HCT116 (cell line): ENCODE measurements at regions not wholly inside any gene's neighbourhood (a gene's known extent, or its start where the extent isn't known, plus 50 kb on each side); places are given as distances from the start of the nearest gene placed in this dataset.

Experiments used
- ATAC-seq: fragments of 200-7000 bp; cut with Tn5 transposase; 2 replicates; pipeline ENCODE4 v1.9.1; 2020; ENCODE audit warnings: mild to moderate bottlenecking, moderate library complexity
- BruUV-seq: library from RNA; stranded (reverse); fragments of 400-500 nt; replicated peaks from 2 replicates; lab custom pipeline; 2021; lab: Mats Ljungman, UMichigan
- CTCF ChIA-PET: fragments of 300-600 bp; sonication (Branson Sonifier 250); formaldehyde crosslinking; loops from one replicate; lab custom pipeline; 2021; ENCODE audit warnings: antibody characterized with exemption; lab: Charles Lee
- POLR2A ChIA-PET: fragments of 300-600, 350-600 bp; sonication (Branson Sonifier 250); formaldehyde crosslinking; loops from one replicate; lab custom pipeline; 2021; ENCODE audit warnings: antibody characterized with exemption; lab: Charles Lee
- RAD21 ChIA-PET, 2 experiments: fragments of 300-600 bp; sonication (Branson Sonifier 250); formaldehyde crosslinking; loops; one replicate each; lab custom pipeline; 2023; ENCODE audit warnings: low total read pairs in 2 of 2; ENCODE audit not compliant: uncharacterized antibody in 2 of 2, unreplicated experiment in 2 of 2, low non-redundant PET in 1 of 2; lab: Charles Lee
- DNase-seq: peaks from one replicate; pipeline ENCODE4 v3.0.0-alpha.2; 2010; ENCODE audit warnings: low read depth, low spot score
- H2AFZ ChIP-seq: fragments of 200-600 bp; shearing (Covaris generic), sonication (generic); 2 replicates; pipeline ENCODE4 v1.6.1; 2017; ENCODE audit warnings: low read depth, mixed run types, mixed read lengths, antibody characterized with exemption, low read length; ENCODE audit not compliant: poor library complexity, severe bottlenecking
- H3K27ac ChIP-seq: 2 replicates; pipeline ENCODE4 v1.5.1; 2012; ENCODE audit warnings: low read depth, low read length
- H3K27me3 ChIP-seq: fragments of 200-600 bp; sonication (generic); 2 replicates; pipeline ENCODE4 v1.6.1; 2016; ENCODE audit warnings: mixed run types, low read length, mixed read lengths; ENCODE audit not compliant: insufficient read depth
- H3K36me3 ChIP-seq, 2 experiments: fragments of 200-500 bp in 1 of 2; fragments of 200-600 bp in 1 of 2; sonication (Bioruptor generic) in 1 of 2; sonication (generic) in 1 of 2; 2 replicates each; pipeline versions ENCODE4 v1.5.1 to v1.6.1; 2014 to 2016; ENCODE audit warnings: low read length in 2 of 2, inconsistent platforms in 1 of 2, mixed read lengths in 1 of 2, mixed run types in 1 of 2; ENCODE audit not compliant: insufficient read depth in 2 of 2, control insufficient read depth in 1 of 2
- H3K4me1 ChIP-seq, 2 experiments: fragments of 200-600 bp in 1 of 2; sonication (generic) in 1 of 2; 2 replicates each; pipeline versions ENCODE4 v1.5.1 to v1.6.1; 2012 to 2017; ENCODE audit warnings: low read length in 2 of 2, inconsistent platforms in 1 of 2, mild to moderate bottlenecking in 1 of 2, mixed read lengths in 1 of 2, mixed run types in 1 of 2, moderate library complexity in 1 of 2; ENCODE audit not compliant: insufficient read depth in 2 of 2, control insufficient read depth in 1 of 2
- H3K4me2 ChIP-seq: fragments of 200-600 bp; sonication (generic); 2 replicates; pipeline ENCODE4 v1.6.1; 2017; ENCODE audit warnings: mixed run types, low read length, mixed read lengths
- H3K4me3 ChIP-seq, 2 experiments: fragments of 200-600 bp in 1 of 2; sonication (generic) in 1 of 2; replicated peaks in 1 of 2; 2 replicates each; pipeline ENCODE4 v1.5.1; 2011 to 2016; ENCODE audit warnings: low read length in 2 of 2, control low read depth in 1 of 2, low read depth in 1 of 2, mild to moderate bottlenecking in 1 of 2, mixed read lengths in 1 of 2, mixed run types in 1 of 2
- H3K79me2 ChIP-seq: fragments of 200-600 bp; sonication (generic); 2 replicates; pipeline ENCODE4 v1.6.1; 2017; ENCODE audit warnings: mild to moderate bottlenecking, mixed run types, low read length, moderate library complexity, mixed read lengths; ENCODE audit not compliant: insufficient read depth
- H3K9ac ChIP-seq: fragments of 200-600 bp; sonication (generic); 2 replicates; pipeline ENCODE4 v1.6.1; 2016; ENCODE audit warnings: low read length, mixed read lengths
- H3K9me2 ChIP-seq: fragments of 200-600 bp; sonication (generic), shearing (Covaris generic); 2 replicates; pipeline ENCODE4 v1.6.1; 2017; ENCODE audit warnings: mixed run types, mild to moderate bottlenecking, moderate library complexity; ENCODE audit not compliant: insufficient read depth
- H3K9me3 ChIP-seq, 2 experiments: fragments of 200-500 bp in 1 of 2; fragments of 200-600 bp in 1 of 2; sonication (Bioruptor generic) in 1 of 2; sonication (generic) in 1 of 2; 2 replicates each; pipeline ENCODE4 v1.6.1; 2014 to 2017; ENCODE audit warnings: low read length in 2 of 2, mixed read lengths in 2 of 2, inconsistent platforms in 1 of 2, low read depth in 1 of 2, mild to moderate bottlenecking in 1 of 2, mixed run types in 1 of 2, moderate library complexity in 1 of 2; ENCODE audit not compliant: control insufficient read depth in 1 of 2, insufficient read depth in 1 of 2
- H4K20me1 ChIP-seq: fragments of 200-600 bp; sonication (generic), shearing (Covaris generic); 2 replicates; pipeline ENCODE4 v1.6.1; 2017; ENCODE audit warnings: mixed run types, mild to moderate bottlenecking, moderate library complexity; ENCODE audit not compliant: insufficient read depth
- CBX3 ChIP-seq: IDR thresholded peaks from 2 replicates; pipeline ENCODE4 v1.6.1; 2012; ENCODE audit warnings: low read depth
- ELF1 ChIP-seq: IDR thresholded peaks from 2 replicates; pipeline ENCODE4 v1.6.1; 2012; ENCODE audit warnings: low read depth, borderline replicate concordance
- JUND ChIP-seq: IDR thresholded peaks from 2 replicates; pipeline ENCODE4 v1.6.1; 2012
- POLR2AphosphoS5 ChIP-seq: IDR thresholded peaks from 2 replicates; pipeline ENCODE4 v1.6.1; 2011; ENCODE audit warnings: mild to moderate bottlenecking, low read depth, low read length, moderate library complexity
- RAD21 ChIP-seq: IDR thresholded peaks from 2 replicates; pipeline ENCODE4 v1.6.1; 2012; ENCODE audit warnings: low read depth, mild to moderate bottlenecking
- SP1 ChIP-seq: IDR thresholded peaks from 2 replicates; pipeline ENCODE4 v1.6.1; 2012; ENCODE audit warnings: low read depth
- TCF7L2 ChIP-seq: IDR thresholded peaks from 2 replicates; pipeline ENCODE4 v1.7.0; 2011; ENCODE audit warnings: borderline replicate concordance, inconsistent platforms; ENCODE audit not compliant: insufficient read depth, insufficient read length; ENCODE audit errors: extremely low read depth
- ZNF274 ChIP-seq: fragments of 200-500 bp; sonication (Bioruptor generic); IDR thresholded peaks from 2 replicates; pipeline ENCODE4 v1.6.1; 2014; ENCODE audit warnings: mild to moderate bottlenecking, low read depth, low read length, inconsistent platforms
- intact Hi-C: fragments of 100-400 bp; cut with micrococcal nuclease; formaldehyde crosslinking; loops from 2 replicates; pipeline ENCODE4 v1.10.0; 2022
- TF ChIP-seq, protein P1 (sequence below), 3 experiments: fragments of 200-600 bp in 1 of 3; sonication (generic) in 1 of 3; IDR thresholded peaks in 2 of 3; conservative IDR thresholded peaks in 1 of 3; 2 replicates each; pipeline ENCODE4 v1.5.1; 2012 to 2017; ENCODE audit warnings: low read depth in 2 of 3, low read length in 2 of 3, antibody characterized with exemption in 1 of 3, borderline replicate concordance in 1 of 3, control low read depth in 1 of 3, mild to moderate bottlenecking in 1 of 3, mixed read lengths in 1 of 3, mixed run types in 1 of 3, moderate library complexity in 1 of 3; ENCODE audit not compliant: insufficient read depth in 1 of 3

DNA sequence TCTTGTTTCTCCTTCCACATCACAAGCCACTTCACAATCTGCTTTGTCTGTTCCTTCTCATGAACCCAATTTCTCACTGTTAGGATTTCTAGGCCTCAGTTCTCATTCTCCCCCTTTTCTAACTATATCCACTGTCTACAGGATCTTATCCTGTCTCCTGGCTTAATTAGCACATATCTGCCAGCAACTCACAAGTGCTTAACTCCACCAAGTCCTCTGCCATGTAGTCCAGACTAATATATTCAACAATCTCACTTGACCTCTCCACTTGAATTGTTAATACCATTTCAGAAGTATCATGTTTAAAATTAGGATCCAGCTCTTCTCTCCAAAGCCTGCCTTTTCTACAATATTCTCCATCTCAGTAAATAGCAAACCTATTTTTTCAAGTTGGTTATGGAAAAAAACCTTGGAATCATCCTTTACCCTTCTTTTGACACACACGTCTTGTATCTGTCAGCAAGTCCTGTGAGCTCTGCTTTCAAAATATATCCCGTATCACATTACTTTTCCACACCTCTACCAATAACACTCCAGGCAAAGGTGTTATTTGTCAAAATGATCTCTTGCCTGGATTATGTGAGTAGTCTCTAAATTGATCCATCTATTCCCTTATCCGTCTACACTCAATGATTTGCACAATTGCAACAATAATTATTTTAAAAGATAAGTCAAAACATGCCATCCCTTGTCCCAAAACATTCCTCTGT lies 127.2 kb upstream of the SLIT2 start:
- DNase-seq (no peak), ATAC-seq (no peak)
- Histone ChIP-seq H3K27ac (no peak overlapping the region), H3K9me2 (no peaks in the 10 kb centered on the region), H3K4me2 (no peak overlapping the region), H3K9me3 (no peaks in the 10 kb centered on the region), H3K36me3 (no peaks in the 10 kb centered on the region), H2AFZ (no peak overlapping the region), H3K4me3 (no peak overlapping the region), H3K27me3 (no peaks in the 10 kb centered on the region), H4K20me1 (no peaks in the 10 kb centered on the region), H3K79me2 (no peaks in the 10 kb centered on the region), H3K4me1 (no peaks in the 10 kb centered on the region), H3K9ac (no peak overlapping the region)
- RAD21 ChIA-PET = no interaction called here
- POLR2A ChIA-PET = no interaction called here
- no peak for TF ChIP-seq JUND
- TF ChIP-seq, protein P1, sequence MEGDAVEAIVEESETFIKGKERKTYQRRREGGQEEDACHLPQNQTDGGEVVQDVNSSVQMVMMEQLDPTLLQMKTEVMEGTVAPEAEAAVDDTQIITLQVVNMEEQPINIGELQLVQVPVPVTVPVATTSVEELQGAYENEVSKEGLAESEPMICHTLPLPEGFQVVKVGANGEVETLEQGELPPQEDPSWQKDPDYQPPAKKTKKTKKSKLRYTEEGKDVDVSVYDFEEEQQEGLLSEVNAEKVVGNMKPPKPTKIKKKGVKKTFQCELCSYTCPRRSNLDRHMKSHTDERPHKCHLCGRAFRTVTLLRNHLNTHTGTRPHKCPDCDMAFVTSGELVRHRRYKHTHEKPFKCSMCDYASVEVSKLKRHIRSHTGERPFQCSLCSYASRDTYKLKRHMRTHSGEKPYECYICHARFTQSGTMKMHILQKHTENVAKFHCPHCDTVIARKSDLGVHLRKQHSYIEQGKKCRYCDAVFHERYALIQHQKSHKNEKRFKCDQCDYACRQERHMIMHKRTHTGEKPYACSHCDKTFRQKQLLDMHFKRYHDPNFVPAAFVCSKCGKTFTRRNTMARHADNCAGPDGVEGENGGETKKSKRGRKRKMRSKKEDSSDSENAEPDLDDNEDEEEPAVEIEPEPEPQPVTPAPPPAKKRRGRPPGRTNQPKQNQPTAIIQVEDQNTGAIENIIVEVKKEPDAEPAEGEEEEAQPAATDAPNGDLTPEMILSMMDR (IDR thresholded peaks at IDR 0.05 in 2 of 3, conservative IDR thresholded peaks at IDR 0.05 in 1 of 3; ENCODE audit: borderline replicate concordance in 1 of 3, insufficient read depth in 1 of 3, low read depth in 2 of 3, low read length in 2 of 3) = no peak
- TF ChIP-seq RAD21 = no peak
- no peak for TF ChIP-seq TCF7L2
- no peak for TF ChIP-seq POLR2AphosphoS5
- TF ChIP-seq ELF1 = no peak
- no peak for TF ChIP-seq CBX3
- no peak for TF ChIP-seq ZNF274
- no peak for TF ChIP-seq SP1
- intact Hi-C loops = no loop called here
- CTCF ChIA-PET = no interaction called here
- BruUV-seq = no TSS peak
